GM10248 (cell line): ENCODE measurements at regions not wholly inside any gene's neighbourhood (a gene's known extent, or its start where the extent isn't known, plus 50 kb on each side); places are given as distances from the start of the nearest gene placed in this dataset.

ENCODE experiments used
- CTCF ChIA-PET: fragments of 300-600 bp; sonication (Branson Sonifier 250); formaldehyde crosslinking; extraction: SDS; loops from one replicate; lab custom pipeline; 2021; ENCODE audit warnings: antibody characterized with exemption; lab: Yijun Ruan, JAX
- POLR2A ChIA-PET: fragments of 350-650 bp; sonication (Branson Sonifier 250); formaldehyde crosslinking; extraction: SDS; loops from one replicate; lab custom pipeline; 2020; ENCODE audit warnings: antibody characterized with exemption; lab: Yijun Ruan, JAX
- DNase-seq: peaks from one replicate; pipeline ENCODE4 v3.0.0; 2012; ENCODE audit errors: extremely low spot score
- TF ChIP-seq, protein P1 (sequence below): IDR thresholded peaks from 2 replicates; pipeline ENCODE4 v1.5.1; 2012; ENCODE audit warnings: mild to moderate bottlenecking, low read depth; ENCODE audit errors: extremely low read depth, missing control alignments, control extremely low read depth

DNA sequence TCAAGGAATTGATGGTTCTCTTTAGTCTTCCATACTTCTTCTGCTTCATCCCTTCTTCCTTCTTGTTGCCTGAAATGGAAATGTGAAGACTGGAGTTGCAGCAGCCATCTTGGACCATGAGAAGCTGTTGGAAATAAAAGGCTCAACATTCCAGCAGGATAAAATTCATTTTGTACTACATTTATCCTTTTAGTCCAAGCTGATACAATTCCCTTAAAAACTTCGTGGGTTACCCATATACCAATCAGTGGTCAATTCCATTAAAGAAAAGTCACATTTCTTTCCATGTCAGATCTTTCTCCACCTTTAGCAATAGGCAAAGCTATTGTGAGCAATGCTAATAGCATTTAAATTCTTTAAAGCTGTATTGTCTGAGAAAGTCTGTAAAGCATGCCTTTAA, 141.3 kb upstream of the LYZL2 start:
- TF ChIP-seq, protein P1, sequence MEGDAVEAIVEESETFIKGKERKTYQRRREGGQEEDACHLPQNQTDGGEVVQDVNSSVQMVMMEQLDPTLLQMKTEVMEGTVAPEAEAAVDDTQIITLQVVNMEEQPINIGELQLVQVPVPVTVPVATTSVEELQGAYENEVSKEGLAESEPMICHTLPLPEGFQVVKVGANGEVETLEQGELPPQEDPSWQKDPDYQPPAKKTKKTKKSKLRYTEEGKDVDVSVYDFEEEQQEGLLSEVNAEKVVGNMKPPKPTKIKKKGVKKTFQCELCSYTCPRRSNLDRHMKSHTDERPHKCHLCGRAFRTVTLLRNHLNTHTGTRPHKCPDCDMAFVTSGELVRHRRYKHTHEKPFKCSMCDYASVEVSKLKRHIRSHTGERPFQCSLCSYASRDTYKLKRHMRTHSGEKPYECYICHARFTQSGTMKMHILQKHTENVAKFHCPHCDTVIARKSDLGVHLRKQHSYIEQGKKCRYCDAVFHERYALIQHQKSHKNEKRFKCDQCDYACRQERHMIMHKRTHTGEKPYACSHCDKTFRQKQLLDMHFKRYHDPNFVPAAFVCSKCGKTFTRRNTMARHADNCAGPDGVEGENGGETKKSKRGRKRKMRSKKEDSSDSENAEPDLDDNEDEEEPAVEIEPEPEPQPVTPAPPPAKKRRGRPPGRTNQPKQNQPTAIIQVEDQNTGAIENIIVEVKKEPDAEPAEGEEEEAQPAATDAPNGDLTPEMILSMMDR: no peak
- ChIA-PET POLR2A (no interaction called here), CTCF (interaction anchor here (0.8 to 4.1 kb wide), 6 partner anchors 9 to 180 kb away, joined by 3 to 39 read pairs (median 6); no protein-coding TSS in a partner anchor)
- DNase-seq: no peak

DNA sequence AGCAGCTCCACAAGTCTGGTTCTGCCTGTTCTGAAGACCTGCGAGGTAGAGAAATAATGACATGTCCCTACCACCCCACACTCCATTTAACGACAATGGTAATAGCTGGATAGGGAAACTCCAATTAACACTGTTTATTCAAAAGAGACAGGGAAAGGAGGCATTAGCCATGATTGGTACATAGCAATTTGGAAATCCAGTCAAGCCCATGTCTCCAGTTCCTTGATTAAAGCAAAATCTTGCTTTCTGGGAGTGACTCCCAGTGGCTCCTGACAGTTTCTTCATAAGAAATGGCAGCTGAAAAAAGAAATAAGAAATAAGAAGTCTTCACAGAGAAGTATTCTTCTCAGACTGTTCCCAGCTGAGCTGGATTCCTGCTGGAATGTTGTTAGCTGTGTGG, 140.7 kb upstream of the LYZL2 start:
- DNase-seq: no peak
- TF ChIP-seq, protein P1: no peak
- ChIA-PET POLR2A (no interaction called here), CTCF (interaction anchor here (0.8 to 4.1 kb wide), 6 partner anchors 8 to 179 kb away, joined by 3 to 39 read pairs (median 6); no protein-coding TSS in a partner anchor)

DNA sequence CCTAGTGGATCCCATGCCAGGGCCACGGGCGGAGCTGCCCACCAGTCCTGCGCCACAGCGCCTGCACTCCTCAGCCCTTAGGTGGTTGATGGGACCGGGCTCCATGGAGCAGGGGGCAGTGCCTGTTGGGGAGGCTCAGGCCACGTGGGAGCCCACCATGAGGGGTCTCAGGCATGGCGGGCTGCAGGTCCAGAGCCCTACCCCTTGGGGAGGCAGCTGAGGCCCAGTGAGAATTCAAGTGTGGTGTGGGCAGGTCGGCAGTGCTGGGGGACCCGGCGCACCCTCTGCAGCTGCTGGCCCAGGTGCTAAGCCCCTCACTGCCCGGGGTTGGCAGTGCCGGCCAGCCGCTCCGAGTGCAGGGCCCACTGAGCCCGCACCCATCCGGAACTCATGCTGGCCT, 139.8 kb upstream of the LYZL2 start:
- TF ChIP-seq, protein P1: no peak
- POLR2A ChIA-PET: no interaction called here
- CTCF ChIA-PET: interaction anchor here (1.2 to 4.1 kb wide), 5 partner anchors 7 to 812 kb away, joined by 3 to 39 read pairs (median 8); no protein-coding TSS in a partner anchor
- no peak for DNase-seq

DNA sequence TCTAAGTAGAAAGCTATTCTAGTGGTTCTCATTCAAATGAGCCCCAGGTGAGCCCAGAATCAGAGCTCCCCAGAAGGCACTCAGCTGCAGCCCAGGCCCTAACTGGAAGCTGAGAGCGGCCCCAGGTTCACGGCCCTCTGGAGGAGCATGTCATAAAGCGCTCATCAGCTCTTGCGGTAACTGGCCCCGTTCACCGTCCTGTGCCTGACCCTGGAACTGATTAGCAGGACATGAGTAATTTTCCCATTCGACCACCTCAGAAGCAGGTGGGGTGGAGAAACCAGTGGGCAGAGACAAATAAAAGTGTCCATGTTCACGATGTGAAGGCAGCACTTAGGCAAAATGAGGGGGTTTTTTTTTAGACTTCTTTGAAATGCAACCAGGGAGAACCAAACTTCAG, 136.1 kb upstream of the LYZL2 start:
- ChIA-PET POLR2A (no interaction called here), CTCF (interaction anchor here (1.5 to 5.8 kb wide), 7 partner anchors 9 to 79 kb away, joined by 3 to 28 read pairs (median 8); no protein-coding TSS in a partner anchor)
- DNase-seq: no peak
- TF ChIP-seq, protein P1: no peak

DNA sequence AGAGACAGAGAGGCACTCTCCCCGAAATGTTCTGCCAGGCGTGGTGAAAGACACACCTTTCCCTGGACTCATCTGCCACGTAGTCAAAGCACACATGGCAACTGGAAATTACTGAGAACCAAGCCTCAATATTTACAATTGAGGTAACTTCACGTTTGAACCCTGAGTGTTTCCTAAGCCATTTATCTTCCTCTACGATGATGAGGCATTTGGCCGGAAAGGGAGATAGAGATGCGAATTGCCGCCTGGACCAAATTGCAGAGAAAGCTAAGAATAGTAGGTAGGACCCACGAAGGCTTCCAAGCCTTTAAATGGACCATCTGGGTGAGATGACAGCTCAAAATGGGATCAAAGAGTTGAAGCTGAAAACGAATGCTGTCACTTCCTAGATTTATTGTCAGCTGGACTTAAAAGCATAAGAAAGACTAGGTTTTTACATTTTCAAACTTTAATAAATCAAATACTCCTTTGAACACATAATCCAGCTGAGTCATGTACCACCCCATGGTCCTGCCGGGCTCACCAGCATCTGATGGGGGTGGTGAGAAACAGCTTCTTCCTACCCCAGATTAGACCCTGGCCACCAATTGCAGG, 135.6 kb upstream of the LYZL2 start:
- no peak for DNase-seq
- POLR2A ChIA-PET: no interaction called here
- CTCF ChIA-PET: interaction anchor here (0.8 to 5.8 kb wide), 8 partner anchors 9 to 78 kb away, joined by 3 to 28 read pairs (median 6); no protein-coding TSS in a partner anchor
- TF ChIP-seq, protein P1: no peak

DNA sequence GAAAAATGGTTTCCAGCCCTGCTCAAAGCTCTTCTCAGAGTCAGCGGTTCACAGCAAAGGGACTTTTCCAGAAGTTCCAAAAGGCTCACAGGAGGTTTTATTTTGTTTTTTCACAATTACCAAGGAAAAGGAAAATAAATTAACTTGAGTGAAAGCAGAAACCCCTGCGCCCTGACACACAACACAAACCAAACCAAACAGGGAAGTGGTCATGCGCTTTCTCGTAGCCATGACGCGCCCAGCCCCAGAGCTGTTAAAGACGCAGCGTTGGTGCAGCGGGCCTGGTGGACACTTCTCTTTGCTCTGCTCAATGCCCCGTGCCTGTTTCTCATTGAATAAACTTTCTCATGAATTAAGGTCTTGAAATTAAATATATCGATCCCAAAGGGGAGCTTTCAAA, 134.4 kb upstream of the LYZL2 start:
- POLR2A ChIA-PET: no interaction called here
- TF ChIP-seq, protein P1: no peak
- no peak for DNase-seq
- CTCF ChIA-PET: interaction anchor here (1.7 to 5.8 kb wide), 4 partner anchors 11 to 77 kb away, joined by 8 to 28 read pairs (median 9); no protein-coding TSS in a partner anchor
